Testis (tissue), 2 donors: ENCODE measurements at regions not wholly inside any gene's neighbourhood (a gene's known extent, or its start where the extent isn't known, plus 50 kb on each side); places are given as distances from the start of the nearest gene placed in this dataset.

ENCODE experiments used
- CTCF ChIP-seq, 3 experiments: fragments of 450-650 bp in 2 of 3; fragments of 200-600 bp in 1 of 3; sonication (generic) in 1 of 3; IDR thresholded peaks; one replicate each; pipeline ENCODE4 v1.5.1; 2016 to 2019; ENCODE audit warnings: antibody characterized with exemption in 3 of 3, mild to moderate bottlenecking in 2 of 3, moderate library complexity in 1 of 3
- POLR2A ChIP-seq: fragments of 450-650 bp; IDR thresholded peaks from one replicate; pipeline ENCODE4 v1.6.1; 2017; ENCODE audit warnings: antibody characterized with exemption, mild to moderate bottlenecking, moderate library complexity

- TF ChIP-seq CTCF (IDR thresholded peaks at IDR 0.05) (no peak), POLR2A (no peak)
Observed at GRCh38 chr18:28560331-28560730, 383.4 kb upstream of the CDH2 start.
